Fibroblast of lung (primary cell): ENCODE measurements at regions not wholly inside any gene's neighbourhood (a gene's known extent, or its start where the extent isn't known, plus 50 kb on each side); places are given as distances from the start of the nearest gene placed in this dataset.

Experiments used
- EZH2 ChIP-seq: IDR thresholded peaks from 2 replicates; pipeline ENCODE4 v1.5.1; 2012; ENCODE audit warnings: low read length, control low read depth, mild to moderate bottlenecking; ENCODE audit errors: missing control alignments
- TF ChIP-seq, protein P1 (sequence below), 2 donors: IDR thresholded peaks in 1 of 2; conservative IDR thresholded peaks in 1 of 2; 1 replicate in 1 of 2; 2 replicates in 1 of 2; pipeline ENCODE4 v1.5.1; 2011 to 2012; ENCODE audit warnings: low read length in 2 of 2, control low read depth in 1 of 2, inconsistent platforms in 1 of 2, low read depth in 1 of 2, mild to moderate bottlenecking in 1 of 2

DNA sequence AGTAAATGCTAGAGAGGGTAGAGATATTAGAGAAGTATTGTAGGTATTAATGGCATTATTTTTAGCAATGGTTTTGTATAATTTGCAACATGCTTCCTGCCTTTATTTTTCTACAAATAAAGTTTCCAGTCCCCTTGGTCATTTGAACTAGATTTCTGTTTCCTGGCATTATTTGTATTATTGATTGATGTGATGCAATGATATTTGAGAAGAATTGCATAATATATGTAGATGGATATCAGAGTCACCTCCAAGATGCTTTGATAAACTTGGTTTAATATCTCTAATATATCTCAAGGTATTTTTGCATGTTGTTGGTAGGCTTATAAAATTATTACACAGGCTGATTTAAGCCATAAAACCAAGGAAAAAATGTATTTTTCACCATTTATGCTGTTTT lies 1054.5 kb downstream of the SLITRK1 start:
- TF ChIP-seq, protein P1, sequence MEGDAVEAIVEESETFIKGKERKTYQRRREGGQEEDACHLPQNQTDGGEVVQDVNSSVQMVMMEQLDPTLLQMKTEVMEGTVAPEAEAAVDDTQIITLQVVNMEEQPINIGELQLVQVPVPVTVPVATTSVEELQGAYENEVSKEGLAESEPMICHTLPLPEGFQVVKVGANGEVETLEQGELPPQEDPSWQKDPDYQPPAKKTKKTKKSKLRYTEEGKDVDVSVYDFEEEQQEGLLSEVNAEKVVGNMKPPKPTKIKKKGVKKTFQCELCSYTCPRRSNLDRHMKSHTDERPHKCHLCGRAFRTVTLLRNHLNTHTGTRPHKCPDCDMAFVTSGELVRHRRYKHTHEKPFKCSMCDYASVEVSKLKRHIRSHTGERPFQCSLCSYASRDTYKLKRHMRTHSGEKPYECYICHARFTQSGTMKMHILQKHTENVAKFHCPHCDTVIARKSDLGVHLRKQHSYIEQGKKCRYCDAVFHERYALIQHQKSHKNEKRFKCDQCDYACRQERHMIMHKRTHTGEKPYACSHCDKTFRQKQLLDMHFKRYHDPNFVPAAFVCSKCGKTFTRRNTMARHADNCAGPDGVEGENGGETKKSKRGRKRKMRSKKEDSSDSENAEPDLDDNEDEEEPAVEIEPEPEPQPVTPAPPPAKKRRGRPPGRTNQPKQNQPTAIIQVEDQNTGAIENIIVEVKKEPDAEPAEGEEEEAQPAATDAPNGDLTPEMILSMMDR (conservative IDR thresholded peaks at IDR 0.05 in 1 of 2, IDR thresholded peaks at IDR 0.05 in 1 of 2; ENCODE audit: low read depth in 1 of 2, low read length in 2 of 2): no peak
- TF ChIP-seq EZH2: no peak
